Right lobe of liver (tissue), 4 donors: ENCODE measurements at regions not wholly inside any gene's neighbourhood (a gene's known extent, or its start where the extent isn't known, plus 50 kb on each side); places are given as distances from the start of the nearest gene placed in this dataset.

Experiments used
- POLR2A ChIP-seq: fragments of 450-650 bp; IDR thresholded peaks from one replicate; pipeline ENCODE4 v1.6.1; 2017; ENCODE audit warnings: antibody characterized with exemption, mild to moderate bottlenecking
- TF ChIP-seq, protein P1 (sequence below), 4 donors: fragments of 200-600 bp in 3 of 4; fragments of 450-650 bp in 1 of 4; IDR thresholded peaks; one replicate each; pipeline versions ENCODE4 v1.5.1 to v1.8.0; 2016 to 2022; ENCODE audit warnings: antibody characterized with exemption in 4 of 4, mild to moderate bottlenecking in 2 of 4
- donor health status: DM: no; HTN: no; CAD: no.
- donor health status: DM: no; HTN: no; CAD: no.
- donor health status: DM: no; HTN: yes; CAD: no.

- TF ChIP-seq, protein P1, sequence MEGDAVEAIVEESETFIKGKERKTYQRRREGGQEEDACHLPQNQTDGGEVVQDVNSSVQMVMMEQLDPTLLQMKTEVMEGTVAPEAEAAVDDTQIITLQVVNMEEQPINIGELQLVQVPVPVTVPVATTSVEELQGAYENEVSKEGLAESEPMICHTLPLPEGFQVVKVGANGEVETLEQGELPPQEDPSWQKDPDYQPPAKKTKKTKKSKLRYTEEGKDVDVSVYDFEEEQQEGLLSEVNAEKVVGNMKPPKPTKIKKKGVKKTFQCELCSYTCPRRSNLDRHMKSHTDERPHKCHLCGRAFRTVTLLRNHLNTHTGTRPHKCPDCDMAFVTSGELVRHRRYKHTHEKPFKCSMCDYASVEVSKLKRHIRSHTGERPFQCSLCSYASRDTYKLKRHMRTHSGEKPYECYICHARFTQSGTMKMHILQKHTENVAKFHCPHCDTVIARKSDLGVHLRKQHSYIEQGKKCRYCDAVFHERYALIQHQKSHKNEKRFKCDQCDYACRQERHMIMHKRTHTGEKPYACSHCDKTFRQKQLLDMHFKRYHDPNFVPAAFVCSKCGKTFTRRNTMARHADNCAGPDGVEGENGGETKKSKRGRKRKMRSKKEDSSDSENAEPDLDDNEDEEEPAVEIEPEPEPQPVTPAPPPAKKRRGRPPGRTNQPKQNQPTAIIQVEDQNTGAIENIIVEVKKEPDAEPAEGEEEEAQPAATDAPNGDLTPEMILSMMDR (IDR thresholded peaks at IDR 0.05): no peak
- TF ChIP-seq POLR2A: no peak
Observed at GRCh38 chr4:100106982-100107381, 83.3 kb downstream of the DDIT4L start.
